ENCODE measurements at regions not wholly inside any gene's neighbourhood (a gene's known extent, or its start where the extent isn't known, plus 50 kb on each side); places are given as distances from the start of the nearest gene placed in this dataset.

- no peak for TF ChIP-seq CTCF (IDR thresholded peaks at IDR 0.05; ENCODE audit: poor library complexity, severe bottlenecking)
- DNase-seq (ENCODE audit: low spot score) (no peak), ATAC-seq (ENCODE audit: low read depth) (no peak)
- Histone ChIP-seq H3K9me3 (ENCODE audit: severe bottlenecking) (no peaks in the 10 kb centered on the region), H3K27ac (ENCODE audit: poor library complexity, severe bottlenecking) (no peak overlapping the region), H3K36me3 (ENCODE audit: low read depth) (no peaks in the 10 kb centered on the region), H3K4me1 (ENCODE audit: insufficient read depth, poor library complexity, severe bottlenecking) (no peaks in the 10 kb centered on the region), H3K4me3 (ENCODE audit: severe bottlenecking) (no peak overlapping the region), H3K27me3 (ENCODE audit: insufficient read depth, poor library complexity, severe bottlenecking) (no peaks in the 10 kb centered on the region)
Observed at GRCh38 chr18:4605212-4605611, 150.1 kb upstream of the DLGAP1 start.

GRCh38 chr18:4603955-4604354, 148.8 kb upstream of the DLGAP1 start:
- no peak for DNase-seq (ENCODE audit: low spot score)
- no peaks in the 10 kb centered on the region for H3K9me3 ChIP-seq (ENCODE audit: severe bottlenecking)
- H3K27me3 ChIP-seq (ENCODE audit: insufficient read depth, poor library complexity, severe bottlenecking) = peaks cover 3% of the 10 kb centered on the region
- no peak overlapping the region for H3K27ac ChIP-seq (ENCODE audit: poor library complexity, severe bottlenecking)
- H3K4me1 ChIP-seq (ENCODE audit: insufficient read depth, poor library complexity, severe bottlenecking) = no peaks in the 10 kb centered on the region
- H3K36me3 ChIP-seq (ENCODE audit: low read depth) = no peaks in the 10 kb centered on the region
- ATAC-seq (ENCODE audit: low read depth) = no peak
- H3K4me3 ChIP-seq (ENCODE audit: severe bottlenecking) = no peak overlapping the region
- TF ChIP-seq CTCF (IDR thresholded peaks at IDR 0.05; ENCODE audit: poor library complexity, severe bottlenecking) = no peak

- no peak for ATAC-seq (ENCODE audit: low read depth)
- H3K27me3 ChIP-seq (ENCODE audit: insufficient read depth, poor library complexity, severe bottlenecking) = peaks cover 4% of the 10 kb centered on the region
Observed at GRCh38 chr18:4599312-4599711, 144.2 kb upstream of the DLGAP1 start.

GRCh38 chr18:4597301-4597700, 142.2 kb upstream of the DLGAP1 start:
- no peak overlapping the region for H3K27ac ChIP-seq (ENCODE audit: poor library complexity, severe bottlenecking)
- no peak for TF ChIP-seq CTCF (IDR thresholded peaks at IDR 0.05; ENCODE audit: poor library complexity, severe bottlenecking)
- peaks cover 4% of the 10 kb centered on the region for H3K27me3 ChIP-seq (ENCODE audit: insufficient read depth, poor library complexity, severe bottlenecking)
- ATAC-seq (ENCODE audit: low read depth) = no peak
- no peak for DNase-seq (ENCODE audit: low spot score)
- H3K36me3 ChIP-seq (ENCODE audit: low read depth) = no peaks in the 10 kb centered on the region
- H3K9me3 ChIP-seq (ENCODE audit: severe bottlenecking) = no peaks in the 10 kb centered on the region
- no peak overlapping the region for H3K4me3 ChIP-seq (ENCODE audit: severe bottlenecking)
- H3K4me1 ChIP-seq (ENCODE audit: insufficient read depth, poor library complexity, severe bottlenecking) = no peaks in the 10 kb centered on the region

More at GRCh38 chr18:4599312-4599711, 144.2 kb upstream of the DLGAP1 start:
- Histone ChIP-seq H3K36me3 (ENCODE audit: low read depth) (no peaks in the 10 kb centered on the region), H3K4me3 (ENCODE audit: severe bottlenecking) (no peak overlapping the region), H3K9me3 (ENCODE audit: severe bottlenecking) (no peaks in the 10 kb centered on the region), H3K4me1 (ENCODE audit: insufficient read depth, poor library complexity, severe bottlenecking) (no peaks in the 10 kb centered on the region), H3K27ac (ENCODE audit: poor library complexity, severe bottlenecking) (no peak overlapping the region)
- no peak for TF ChIP-seq CTCF (IDR thresholded peaks at IDR 0.05; ENCODE audit: poor library complexity, severe bottlenecking)
- no peak for DNase-seq (ENCODE audit: low spot score)

GRCh38 chr18:4593895-4594294, 138.8 kb upstream of the DLGAP1 start:
- TF ChIP-seq CTCF (IDR thresholded peaks at IDR 0.05; ENCODE audit: poor library complexity, severe bottlenecking) = no peak
- no peak overlapping the region for H3K27ac ChIP-seq (ENCODE audit: poor library complexity, severe bottlenecking)
- no peak overlapping the region for H3K4me3 ChIP-seq (ENCODE audit: severe bottlenecking)
- ATAC-seq (ENCODE audit: low read depth) (no peak), DNase-seq (ENCODE audit: low spot score) (no peak)
- H3K27me3 ChIP-seq (ENCODE audit: insufficient read depth, poor library complexity, severe bottlenecking) = peaks cover under 1% of the 10 kb centered on the region
- H3K9me3 ChIP-seq (ENCODE audit: severe bottlenecking) = no peaks in the 10 kb centered on the region
- H3K36me3 ChIP-seq (ENCODE audit: low read depth) = no peaks in the 10 kb centered on the region
- no peaks in the 10 kb centered on the region for H3K4me1 ChIP-seq (ENCODE audit: insufficient read depth, poor library complexity, severe bottlenecking)

Data from RWPE2 (cell line).